ENCODE measurements at regions not wholly inside any gene's neighbourhood (a gene's known extent, or its start where the extent isn't known, plus 50 kb on each side); places are given as distances from the start of the nearest gene placed in this dataset.
A peak's percentile ranks its signal among the peaks of the same experiment; 100 is the strongest.

GRCh38 chr12:71300772-71301675 is 138.6 kb upstream of the LGR5 start (continued):
- no peak for TF ChIP-seq HIVEP1 (CRISPR knock-in tag; IDR thresholded peaks at IDR 0.05)
- no peak for TF ChIP-seq E2F8 (IDR thresholded peaks at IDR 0.05; ENCODE audit: low read depth, partially characterized antibody)
- TF ChIP-seq FOXK2 (conservative IDR thresholded peaks at IDR 0.05 in 1 of 2, IDR thresholded peaks at IDR 0.05 in 1 of 2; ENCODE audit: low read depth in 2 of 2), result peak; percentile 55 to 64; a peak in 3 of 4 replicates
- no peak for TF ChIP-seq TCF7L2 (IDR thresholded peaks at IDR 0.05; ENCODE audit: low read depth, low read length)
- TF ChIP-seq ZNF232 (CRISPR knock-in tag; IDR thresholded peaks at IDR 0.05), result no peak
- TF ChIP-seq POLR2AphosphoS5 (IDR thresholded peaks at IDR 0.05; ENCODE audit: control insufficient read depth, insufficient read depth, low read depth, low read length), result peak; percentile 71; the same call in 1 of the 2 replicates
- no peak for TF ChIP-seq NFE2L1 (tag; IDR thresholded peaks at IDR 0.05; ENCODE audit: borderline replicate concordance, low read depth)
- no peak for TF ChIP-seq L3MBTL2 (IDR thresholded peaks at IDR 0.05)
- no peak for TF ChIP-seq HDAC6 (IDR thresholded peaks at IDR 0.05; ENCODE audit: low read depth, low read length)
- peak; percentile 59; the same call in 1 of the 2 replicates for TF ChIP-seq ZNF766 (CRISPR knock-in tag; conservative IDR thresholded peaks at IDR 0.05)
- TF ChIP-seq ZBTB9 (CRISPR knock-in tag; IDR thresholded peaks at IDR 0.05), result 0 out of 2 replicates have a peak, but pooled peaks have one; percentile 55
- no peak for TF ChIP-seq CBX1 (IDR thresholded peaks at IDR 0.05; ENCODE audit: low read depth)
- no peak for TF ChIP-seq NR4A1 (CRISPR knock-in tag; IDR thresholded peaks at IDR 0.05)
- 0 out of 2 replicates have a peak, but pooled peaks have one; percentile 18 for TF ChIP-seq NR4A1 (tag; IDR thresholded peaks at IDR 0.05)
- TF ChIP-seq SREBF1 (IDR thresholded peaks at IDR 0.05; ENCODE audit: borderline replicate concordance, low read depth, low read length), result no peak
- TF ChIP-seq DACH1 (IDR thresholded peaks at IDR 0.05; ENCODE audit: partially characterized antibody), result no peak
- TF ChIP-seq, protein P1, sequence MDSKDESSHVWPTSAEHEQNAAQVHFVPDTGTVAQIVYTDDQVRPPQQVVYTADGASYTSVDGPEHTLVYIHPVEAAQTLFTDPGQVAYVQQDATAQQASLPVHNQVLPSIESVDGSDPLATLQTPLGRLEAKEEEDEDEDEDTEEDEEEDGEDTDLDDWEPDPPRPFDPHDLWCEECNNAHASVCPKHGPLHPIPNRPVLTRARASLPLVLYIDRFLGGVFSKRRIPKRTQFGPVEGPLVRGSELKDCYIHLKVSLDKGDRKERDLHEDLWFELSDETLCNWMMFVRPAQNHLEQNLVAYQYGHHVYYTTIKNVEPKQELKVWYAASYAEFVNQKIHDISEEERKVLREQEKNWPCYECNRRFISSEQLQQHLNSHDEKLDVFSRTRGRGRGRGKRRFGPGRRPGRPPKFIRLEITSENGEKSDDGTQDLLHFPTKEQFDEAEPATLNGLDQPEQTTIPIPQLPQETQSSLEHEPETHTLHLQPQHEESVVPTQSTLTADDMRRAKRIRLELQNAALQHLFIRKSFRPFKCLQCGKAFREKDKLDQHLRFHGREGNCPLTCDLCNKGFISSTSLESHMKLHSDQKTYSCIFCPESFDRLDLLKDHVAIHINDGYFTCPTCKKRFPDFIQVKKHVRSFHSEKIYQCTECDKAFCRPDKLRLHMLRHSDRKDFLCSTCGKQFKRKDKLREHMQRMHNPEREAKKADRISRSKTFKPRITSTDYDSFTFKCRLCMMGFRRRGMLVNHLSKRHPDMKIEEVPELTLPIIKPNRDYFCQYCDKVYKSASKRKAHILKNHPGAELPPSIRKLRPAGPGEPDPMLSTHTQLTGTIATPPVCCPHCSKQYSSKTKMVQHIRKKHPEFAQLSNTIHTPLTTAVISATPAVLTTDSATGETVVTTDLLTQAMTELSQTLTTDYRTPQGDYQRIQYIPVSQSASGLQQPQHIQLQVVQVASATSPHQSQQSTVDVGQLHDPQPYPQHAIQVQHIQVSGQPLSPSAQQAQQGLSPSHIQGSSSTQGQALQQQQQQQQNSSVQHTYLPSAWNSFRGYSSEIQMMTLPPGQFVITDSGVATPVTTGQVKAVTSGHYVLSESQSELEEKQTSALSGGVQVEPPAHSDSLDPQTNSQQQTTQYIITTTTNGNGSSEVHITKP (IDR thresholded peaks at IDR 0.05; ENCODE audit: partially characterized antibody), result no peak
- peak; percentile 86 for TF ChIP-seq CBFA2T2 (conservative IDR thresholded peaks at IDR 0.05)
- TF ChIP-seq ELK3 (CRISPR knock-in tag; IDR thresholded peaks at IDR 0.05), result no peak
